GM13977 (cell line): ENCODE measurements at regions not wholly inside any gene's neighbourhood (a gene's known extent, or its start where the extent isn't known, plus 50 kb on each side); places are given as distances from the start of the nearest gene placed in this dataset.
A peak's percentile ranks its signal among the peaks of the same experiment; 100 is the strongest.
"Not testable (repeated sequence)": the region's sequence is repeated elsewhere in the genome, so short reads cannot be mapped to it uniquely, and the experiment has no call there.

ENCODE experiments used
- DNase-seq: peaks from one replicate; pipeline ENCODE4 v3.0.0; 2012; ENCODE audit warnings: low spot score
- in situ Hi-C: fragments of 300-500 bp; cut with MboI; formaldehyde crosslinking; loops from one replicate; pipeline ENCODE4 v1.12.0; 2022; ENCODE audit warnings: low sequenced_read_pairs, low pct_unique_long_range_greater_than_20kb, mixed read lengths, inconsistent platforms; ENCODE audit not compliant: unreplicated experiment
- TF ChIP-seq, protein P1 (sequence below): IDR thresholded peaks from 2 replicates; pipeline ENCODE4 v1.5.1; 2012; ENCODE audit warnings: mild to moderate bottlenecking, control low read depth; ENCODE audit not compliant: insufficient read depth; ENCODE audit errors: extremely low read depth, missing control alignments

DNA sequence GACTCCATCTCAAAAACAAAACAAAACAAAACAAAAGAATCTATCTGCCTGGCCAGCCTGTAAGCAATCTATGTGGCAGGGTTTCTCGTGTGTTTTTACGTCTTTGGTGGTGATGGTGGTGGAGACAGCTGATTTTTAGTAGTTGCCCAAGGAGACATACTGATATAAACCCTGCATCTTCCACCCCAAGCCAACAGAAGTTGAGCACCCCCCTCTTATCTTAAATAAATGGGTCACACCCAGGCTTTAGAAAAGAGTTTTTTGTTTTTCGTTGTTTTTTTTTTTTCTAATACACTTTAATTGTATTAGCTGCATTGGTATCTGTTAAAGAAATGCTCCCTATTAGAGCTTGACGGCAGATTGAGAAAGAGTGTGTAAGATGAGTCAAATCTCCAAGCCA, 134.7 kb downstream of the GLUL start:
- in situ Hi-C loops: no loop called here
- TF ChIP-seq, protein P1, sequence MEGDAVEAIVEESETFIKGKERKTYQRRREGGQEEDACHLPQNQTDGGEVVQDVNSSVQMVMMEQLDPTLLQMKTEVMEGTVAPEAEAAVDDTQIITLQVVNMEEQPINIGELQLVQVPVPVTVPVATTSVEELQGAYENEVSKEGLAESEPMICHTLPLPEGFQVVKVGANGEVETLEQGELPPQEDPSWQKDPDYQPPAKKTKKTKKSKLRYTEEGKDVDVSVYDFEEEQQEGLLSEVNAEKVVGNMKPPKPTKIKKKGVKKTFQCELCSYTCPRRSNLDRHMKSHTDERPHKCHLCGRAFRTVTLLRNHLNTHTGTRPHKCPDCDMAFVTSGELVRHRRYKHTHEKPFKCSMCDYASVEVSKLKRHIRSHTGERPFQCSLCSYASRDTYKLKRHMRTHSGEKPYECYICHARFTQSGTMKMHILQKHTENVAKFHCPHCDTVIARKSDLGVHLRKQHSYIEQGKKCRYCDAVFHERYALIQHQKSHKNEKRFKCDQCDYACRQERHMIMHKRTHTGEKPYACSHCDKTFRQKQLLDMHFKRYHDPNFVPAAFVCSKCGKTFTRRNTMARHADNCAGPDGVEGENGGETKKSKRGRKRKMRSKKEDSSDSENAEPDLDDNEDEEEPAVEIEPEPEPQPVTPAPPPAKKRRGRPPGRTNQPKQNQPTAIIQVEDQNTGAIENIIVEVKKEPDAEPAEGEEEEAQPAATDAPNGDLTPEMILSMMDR: no peak

DNA sequence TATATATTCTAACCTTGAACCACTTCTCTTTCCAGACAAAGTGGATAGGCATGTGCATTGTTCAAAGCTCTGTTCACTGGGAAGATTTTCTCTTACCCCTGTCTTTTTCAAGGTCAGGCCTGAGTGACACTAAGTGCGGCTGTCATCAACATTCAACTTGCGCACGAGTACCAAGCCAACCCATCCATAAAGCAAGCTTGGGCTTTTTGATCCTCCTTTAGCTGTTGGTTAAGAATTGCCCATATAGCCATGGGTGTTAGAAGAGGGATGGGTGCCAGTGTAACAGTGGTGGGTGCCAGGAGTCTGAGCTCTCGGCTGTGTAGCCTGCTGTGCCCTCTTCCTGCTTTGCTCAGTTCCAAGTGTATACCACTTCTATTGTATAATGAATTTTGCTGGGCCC, 136.1 kb downstream of the GLUL start:
- no peak for DNase-seq
- in situ Hi-C loops: no loop called here
- TF ChIP-seq, protein P1: no peak

More for the DNA sequence above, 134.7 kb downstream of the GLUL start:
- no peak for DNase-seq

DNA sequence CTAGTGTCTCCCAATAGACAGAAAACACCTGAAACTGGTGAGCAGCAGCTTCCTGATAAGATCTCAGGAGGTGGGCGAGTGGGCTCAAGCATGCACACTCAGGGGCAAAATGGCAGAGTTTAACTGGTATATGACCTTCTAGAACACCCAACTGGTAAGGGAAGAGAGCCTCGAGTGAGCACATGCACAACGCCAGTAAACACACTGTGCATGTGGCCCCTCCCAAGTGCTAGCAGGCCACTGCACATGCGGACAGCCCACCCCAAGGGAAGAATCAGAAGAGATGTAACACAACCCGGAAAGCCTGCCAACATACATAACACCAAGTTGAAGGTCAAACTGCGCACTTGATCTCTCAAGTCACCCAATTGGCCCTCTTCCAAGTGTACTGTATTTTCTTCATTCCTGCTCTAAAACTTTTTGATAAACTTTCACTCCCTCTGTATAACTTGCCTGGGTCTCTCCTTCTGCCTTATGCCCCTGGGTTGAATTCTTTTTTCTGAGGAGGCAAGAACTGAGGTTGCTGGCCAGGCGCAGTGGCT, 138.2 kb downstream of the GLUL start:
- TF ChIP-seq, protein P1: no peak
- in situ Hi-C loops: no loop called here
- no peak for DNase-seq

DNA sequence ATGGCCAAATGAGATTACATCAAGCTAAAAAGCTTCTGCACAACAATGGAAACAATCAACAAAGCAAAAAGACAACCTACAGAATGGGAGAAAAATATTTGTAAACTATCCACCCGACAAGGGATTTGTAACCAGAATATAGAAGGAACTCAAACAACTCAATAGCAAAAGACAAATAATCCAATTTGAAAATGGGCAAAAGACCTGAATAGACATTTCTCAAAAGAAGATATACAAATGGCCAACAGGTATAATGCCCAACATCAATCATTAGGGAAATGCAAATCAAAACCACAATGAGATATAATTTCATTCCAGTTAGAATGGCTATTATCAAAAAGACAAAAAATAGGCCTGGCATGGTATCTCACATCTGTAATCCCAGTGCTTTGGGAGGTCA, 140.0 kb downstream of the GLUL start:
- no peak for DNase-seq
- TF ChIP-seq, protein P1: no peak
- in situ Hi-C loops: no loop called here

DNA sequence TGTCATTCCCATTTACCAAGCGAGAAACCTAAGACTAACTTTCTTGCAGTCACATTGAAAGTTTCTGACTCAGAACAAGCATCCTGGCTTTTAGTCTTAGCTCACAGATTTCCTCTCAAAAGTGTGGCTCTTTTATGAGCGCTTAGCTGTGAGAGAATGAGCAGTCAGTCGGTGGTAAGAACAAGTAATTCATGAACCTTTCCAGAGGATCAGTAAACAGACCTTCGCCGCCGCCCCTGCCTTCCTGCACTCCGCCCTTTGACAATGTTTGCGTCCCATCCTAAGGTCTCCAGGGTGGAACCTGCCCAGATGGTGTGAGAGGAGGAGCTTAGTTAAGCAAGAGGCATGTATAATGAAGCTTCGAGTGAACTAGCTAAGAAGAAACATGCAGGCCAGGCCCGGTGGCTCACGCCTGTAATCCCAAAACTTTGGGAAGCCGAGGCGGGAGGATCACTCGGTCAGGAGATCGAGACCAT, 142.4 kb downstream of the GLUL start:
- peak; percentile 46 for DNase-seq
- in situ Hi-C loops: no loop called here
- TF ChIP-seq, protein P1: no peak

DNA sequence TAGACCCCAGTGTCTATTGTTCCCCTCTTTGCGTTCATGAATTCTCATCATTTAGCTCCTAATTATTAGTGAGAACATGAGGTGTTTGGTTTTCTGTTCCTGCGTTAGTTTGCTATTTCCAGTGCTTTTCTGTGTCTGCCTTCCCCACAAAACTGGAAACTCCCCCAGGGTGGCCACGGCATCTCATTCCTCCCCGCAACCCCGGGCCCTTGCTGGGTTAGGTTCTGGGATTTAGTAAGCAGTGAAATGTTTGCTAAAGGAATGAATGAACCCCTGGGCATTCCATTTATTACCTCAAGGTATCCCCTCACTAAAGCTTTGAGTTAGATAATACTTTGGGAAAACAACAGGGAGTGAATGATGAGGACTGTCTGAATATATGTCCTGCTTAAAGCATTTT, 142.9 kb downstream of the GLUL start:
- in situ Hi-C loops: no loop called here
- no peak for DNase-seq
- TF ChIP-seq, protein P1: no peak

DNA sequence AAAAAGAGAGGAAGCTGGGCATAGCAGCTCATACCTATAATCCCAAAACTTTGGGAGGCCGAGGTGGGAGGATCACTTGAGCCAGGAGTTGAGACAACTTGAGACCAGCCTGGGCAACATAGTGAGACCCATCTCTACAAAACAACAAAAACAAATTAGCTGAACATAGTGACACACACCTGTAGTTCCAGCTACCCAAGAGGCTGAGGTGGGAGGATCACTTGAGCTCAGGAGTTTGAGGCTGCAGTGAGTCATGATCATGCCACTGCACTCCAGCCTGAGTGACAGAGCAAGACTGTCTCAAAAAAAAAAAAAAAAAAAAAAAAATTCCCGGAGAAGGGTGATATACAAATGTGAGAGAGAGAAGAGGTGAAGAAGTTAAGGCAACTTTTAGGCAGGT, 143.8 kb downstream of the GLUL start:
- in situ Hi-C loops, DNase-seq: not testable (repeated sequence)
